OCI-LY1 (cell line): ENCODE measurements at regions not wholly inside any gene's neighbourhood (a gene's known extent, or its start where the extent isn't known, plus 50 kb on each side); places are given as distances from the start of the nearest gene placed in this dataset.

ENCODE experiments used
- H2AFZ ChIP-seq: fragments of 200-600 bp; sonication (generic), shearing (Covaris generic); 2 replicates; pipeline ENCODE4 v1.6.0; 2014; ENCODE audit warnings: antibody characterized with exemption, mild to moderate bottlenecking, low read length
- H3F3A ChIP-seq: fragments of 200-600 bp; sonication (generic), shearing (Covaris generic); 2 replicates; pipeline ENCODE4 v1.6.0; 2014; ENCODE audit warnings: mild to moderate bottlenecking, antibody characterized with exemption, low read length, moderate library complexity; ENCODE audit not compliant: insufficient read depth
- H3K27ac ChIP-seq: fragments of 200-600 bp; sonication (generic); 2 replicates; pipeline ENCODE4 v1.5.1; 2014; ENCODE audit warnings: low read length, mixed run types, mild to moderate bottlenecking, low read depth; ENCODE audit not compliant: poor library complexity, severe bottlenecking
- H3K27me3 ChIP-seq: fragments of 200-600 bp; sonication (generic); 2 replicates; pipeline ENCODE4 v1.6.0; 2014; ENCODE audit warnings: antibody characterized with exemption, mild to moderate bottlenecking, low read length, moderate library complexity; ENCODE audit not compliant: insufficient read depth
- H3K36me3 ChIP-seq: fragments of 200-600 bp; sonication (generic); 2 replicates; pipeline ENCODE4 v1.6.1; 2014; ENCODE audit warnings: mild to moderate bottlenecking, antibody characterized with exemption, low read length, moderate library complexity, mixed read lengths; ENCODE audit not compliant: insufficient read depth
- H3K4me1 ChIP-seq: fragments of 200-600 bp; sonication (generic); 2 replicates; pipeline ENCODE4 v1.5.1; 2014; ENCODE audit warnings: mild to moderate bottlenecking, low read length, moderate library complexity; ENCODE audit not compliant: insufficient read depth, severe bottlenecking
- H3K4me2 ChIP-seq: fragments of 200-600 bp; sonication (generic), shearing (Covaris generic); 2 replicates; pipeline ENCODE4 v1.6.1; 2014; ENCODE audit warnings: low read length
- H3K4me3 ChIP-seq: fragments of 200-600 bp; sonication (generic); 2 replicates; pipeline ENCODE4 v1.5.1; 2014; ENCODE audit warnings: low read length, low read depth, mild to moderate bottlenecking, mixed read lengths; ENCODE audit not compliant: poor library complexity, severe bottlenecking
- H3K79me2 ChIP-seq: fragments of 200-600 bp; shearing (Covaris generic); 2 replicates; pipeline ENCODE4 v1.6.1; 2016; ENCODE audit warnings: mixed run types, low read length, mixed read lengths; ENCODE audit not compliant: insufficient read depth
- H3K9ac ChIP-seq: fragments of 200-600 bp; sonication (generic), shearing (Covaris generic); 2 replicates; pipeline ENCODE4 v1.6.1; 2014; ENCODE audit warnings: mild to moderate bottlenecking, low read length, mixed read lengths
- H3K9me2 ChIP-seq: fragments of 200-600 bp; sonication (generic), shearing (Covaris generic); 2 replicates; pipeline ENCODE4 v1.6.1; 2014; ENCODE audit warnings: low read depth, mild to moderate bottlenecking, low read length, mixed read lengths
- H3K9me3 ChIP-seq: fragments of 200-600 bp; shearing (Covaris generic); 2 replicates; pipeline ENCODE4 v1.6.1; 2014; ENCODE audit warnings: low read length, mixed read lengths
- H4K20me1 ChIP-seq: fragments of 200-600 bp; sonication (generic), shearing (Covaris generic); 2 replicates; pipeline ENCODE4 v1.6.0; 2016; ENCODE audit warnings: mild to moderate bottlenecking, low read length; ENCODE audit not compliant: insufficient read depth
- CTCF ChIP-seq: fragments of 200-600 bp; sonication (generic), shearing (Covaris generic); IDR thresholded peaks from 2 replicates; pipeline ENCODE4 v1.5.1; 2017; ENCODE audit warnings: mild to moderate bottlenecking, antibody characterized with exemption, low read length, moderate library complexity, mixed read lengths
- EZH2 ChIP-seq: fragments of 200-600 bp; sonication (generic), shearing (Covaris generic); IDR thresholded peaks from 2 replicates; pipeline ENCODE4 v1.8.0; 2017; ENCODE audit warnings: borderline replicate concordance, mixed run types, mild to moderate bottlenecking, antibody characterized with exemption, low read length, moderate library complexity, mixed read lengths

GRCh38 chr3:176855213-176855612 lies 342.1 kb downstream of the TBL1XR1 start:
- Histone ChIP-seq H3K79me2 (no peaks in the 10 kb centered on the region), H3F3A (no peaks in the 10 kb centered on the region), H3K27ac (no peak overlapping the region), H3K4me2 (no peak overlapping the region), H3K4me3 (no peak overlapping the region), H3K27me3 (no peaks in the 10 kb centered on the region), H3K36me3 (no peaks in the 10 kb centered on the region), H3K4me1 (no peaks in the 10 kb centered on the region), H3K9me3 (no peaks in the 10 kb centered on the region), H3K9me2 (no peaks in the 10 kb centered on the region), H2AFZ (no peak overlapping the region), H4K20me1 (no peaks in the 10 kb centered on the region), H3K9ac (no peak overlapping the region)
- TF ChIP-seq CTCF (no peak), EZH2 (no peak)

- H4K20me1 ChIP-seq, result no peaks in the 10 kb centered on the region
- TF ChIP-seq CTCF, result no peak
- no peak for TF ChIP-seq EZH2
- H3F3A ChIP-seq, result no peaks in the 10 kb centered on the region
- H3K79me2 ChIP-seq, result no peaks in the 10 kb centered on the region
- no peak overlapping the region for H3K4me3 ChIP-seq
- no peak overlapping the region for H3K9ac ChIP-seq
- H2AFZ ChIP-seq, result no peak overlapping the region
- H3K27me3 ChIP-seq, result no peaks in the 10 kb centered on the region
- H3K9me3 ChIP-seq, result no peaks in the 10 kb centered on the region
- H3K27ac ChIP-seq, result no peak overlapping the region
- no peaks in the 10 kb centered on the region for H3K4me1 ChIP-seq
- no peaks in the 10 kb centered on the region for H3K9me2 ChIP-seq
- no peak overlapping the region for H3K4me2 ChIP-seq
- H3K36me3 ChIP-seq, result no peaks in the 10 kb centered on the region
Observed at GRCh38 chr3:176850498-176850897, 346.8 kb downstream of the TBL1XR1 start.

GRCh38 chr3:176848431-176849214 lies 348.7 kb downstream of the TBL1XR1 start:
- no peak for TF ChIP-seq EZH2
- no peak for TF ChIP-seq CTCF
- H3K4me2 ChIP-seq, result no peak overlapping the region
- H3K79me2 ChIP-seq, result no peaks in the 10 kb centered on the region
- no peak overlapping the region for H3K9ac ChIP-seq
- H3K27me3 ChIP-seq, result no peaks in the 10 kb centered on the region
- H2AFZ ChIP-seq, result no peak overlapping the region
- no peaks in the 10 kb centered on the region for H3K36me3 ChIP-seq
- H3K4me1 ChIP-seq, result no peaks in the 10 kb centered on the region
- no peaks in the 10 kb centered on the region for H4K20me1 ChIP-seq
- H3K27ac ChIP-seq, result no peak overlapping the region
- H3F3A ChIP-seq, result no peaks in the 10 kb centered on the region
- no peak overlapping the region for H3K4me3 ChIP-seq
- H3K9me2 ChIP-seq, result no peaks in the 10 kb centered on the region
- H3K9me3 ChIP-seq, result no peaks in the 10 kb centered on the region
